Panc1 (cell line): ENCODE measurements at regions not wholly inside any gene's neighbourhood (a gene's known extent, or its start where the extent isn't known, plus 50 kb on each side); places are given as distances from the start of the nearest gene placed in this dataset.

Source experiments
- ATAC-seq: fragments of 200-7000 bp; cut with Tn5 transposase; 2 replicates; pipeline ENCODE4 v1.9.1; 2020; ENCODE audit warnings: mild to moderate bottlenecking, moderate library complexity
- BruUV-seq: library from RNA; stranded (reverse); fragments of 400-500 nt; replicated peaks from 2 replicates; lab custom pipeline; 2021; lab: Mats Ljungman, UMichigan
- CTCF ChIA-PET: fragments of 300-600 bp; sonication (Branson Sonifier 250); formaldehyde crosslinking; loops from one replicate; lab custom pipeline; 2022; ENCODE audit warnings: antibody characterized with exemption; lab: Charles Lee
- POLR2A ChIA-PET: fragments of 300-600 bp; sonication (Branson Sonifier 250); formaldehyde crosslinking; loops from one replicate; lab custom pipeline; 2022; ENCODE audit warnings: antibody characterized with exemption; lab: Charles Lee
- DNase-seq: peaks from one replicate; pipeline ENCODE4 v3.0.0-alpha.2; 2010; ENCODE audit warnings: low read depth, low spot score
- H3K27ac ChIP-seq: 2 replicates; pipeline ENCODE4 v1.5.1; 2011; ENCODE audit warnings: mild to moderate bottlenecking, low read length, inconsistent platforms
- H3K27me3 ChIP-seq: fragments of 200-500 bp; sonication (Bioruptor generic); 2 replicates; pipeline ENCODE4 v1.6.0; 2014; ENCODE audit warnings: low read length, inconsistent platforms; ENCODE audit not compliant: control insufficient read depth, insufficient read depth
- H3K36me3 ChIP-seq: fragments of 200-500 bp; sonication (Bioruptor generic); 2 replicates; pipeline ENCODE4 v1.5.1; 2014; ENCODE audit warnings: inconsistent platforms, mild to moderate bottlenecking, low read length, moderate library complexity; ENCODE audit not compliant: control insufficient read depth, insufficient read depth
- H3K4me1 ChIP-seq: 2 replicates; pipeline ENCODE4 v1.5.1; 2011; ENCODE audit warnings: inconsistent platforms, mild to moderate bottlenecking, low read length, moderate library complexity; ENCODE audit not compliant: control insufficient read depth, insufficient read depth
- H3K4me3 ChIP-seq, 2 experiments: 2 replicates each; pipeline ENCODE4 v1.5.1; 2011 to 2012; ENCODE audit warnings: low read depth in 2 of 2, low read length in 2 of 2, mild to moderate bottlenecking in 2 of 2, inconsistent platforms in 1 of 2, moderate library complexity in 1 of 2
- H3K9me3 ChIP-seq: fragments of 200-500 bp; sonication (Bioruptor generic); 2 replicates; pipeline ENCODE4 v1.5.1; 2014; ENCODE audit warnings: low read depth, mild to moderate bottlenecking, inconsistent platforms, low read length, moderate library complexity; ENCODE audit not compliant: control insufficient read depth, insufficient read depth
- CTCF ChIP-seq: fragments of 450-650 bp; IDR thresholded peaks from 2 replicates; pipeline ENCODE4 v1.5.1; 2017; ENCODE audit warnings: mild to moderate bottlenecking
- POLR2AphosphoS5 ChIP-seq: IDR thresholded peaks from 2 replicates; pipeline ENCODE4 v1.6.1; 2012; ENCODE audit warnings: mild to moderate bottlenecking, low read depth, low read length, moderate library complexity
- SIN3A ChIP-seq: IDR thresholded peaks from 2 replicates; pipeline ENCODE4 v1.6.1; 2012; ENCODE audit warnings: low read depth, mild to moderate bottlenecking, low read length, moderate library complexity, borderline replicate concordance; ENCODE audit not compliant: insufficient read depth
- TCF7L2 ChIP-seq: IDR thresholded peaks from 2 replicates; pipeline ENCODE4 v1.6.1; 2011; ENCODE audit warnings: mild to moderate bottlenecking, low read depth, low read length, inconsistent platforms
- in situ Hi-C: cut with HindIII; loops from 2 replicates; pipeline ENCODE4 v1.10.0; 2016; ENCODE audit warnings: low sequenced_read_pairs, low pct_unique_long_range_greater_than_20kb
- intact Hi-C: fragments of 100-400 bp; cut with micrococcal nuclease; formaldehyde crosslinking; loops from one replicate; pipeline ENCODE4 v1.10.0; 2022; ENCODE audit not compliant: unreplicated experiment
- TF ChIP-seq, protein P1 (sequence below), 2 experiments: IDR thresholded peaks; 2 replicates each; pipeline ENCODE4 v1.6.1; 2011 to 2012; ENCODE audit warnings: low read depth in 2 of 2, control low read depth in 1 of 2, low read length in 1 of 2, mild to moderate bottlenecking in 1 of 2, moderate library complexity in 1 of 2; ENCODE audit not compliant: insufficient read depth in 1 of 2

DNA sequence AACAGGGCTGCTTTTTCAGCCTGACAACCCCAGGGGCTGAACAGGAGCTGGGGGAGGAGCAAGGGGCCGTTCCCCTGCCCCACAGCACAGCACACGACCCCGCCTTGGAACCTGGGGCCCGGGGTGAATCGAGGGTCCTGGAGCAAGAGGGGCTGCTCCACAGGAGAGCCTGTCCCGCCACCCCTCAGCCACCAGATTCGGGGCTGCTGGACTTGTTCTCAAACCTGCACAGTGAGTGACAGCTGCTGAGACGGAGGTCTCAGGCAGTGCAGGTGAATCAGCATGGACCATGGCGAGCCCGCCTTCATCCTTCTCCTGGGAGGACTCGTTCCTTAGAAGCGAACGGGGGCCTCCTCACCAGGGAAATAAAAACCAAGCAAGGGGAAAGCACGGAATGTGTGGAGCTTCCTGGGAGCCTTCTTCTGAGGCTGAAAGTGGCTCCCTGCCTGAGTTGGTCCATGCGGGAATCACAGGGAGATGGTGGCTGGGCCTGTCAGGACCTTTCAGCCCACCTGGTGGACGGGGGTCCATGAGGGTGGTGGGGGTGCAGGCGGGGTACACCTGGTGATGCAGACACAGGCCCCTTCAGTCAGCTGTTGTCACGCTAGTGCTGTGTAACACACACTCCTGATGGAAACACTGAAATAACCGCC lies 125.4 kb downstream of the SIK1 start:
- intact Hi-C loops (no loop called here), in situ Hi-C loops (no loop called here)
- Histone ChIP-seq H3K9me3 (no peaks in the 10 kb centered on the region), H3K4me1 (no peaks in the 10 kb centered on the region), H3K27me3 (no peaks in the 10 kb centered on the region), H3K36me3 (no peaks in the 10 kb centered on the region), H3K27ac (no peak overlapping the region), H3K4me3 (no peak overlapping the region)
- DNase-seq: no peak
- TF ChIP-seq CTCF (no peak), POLR2AphosphoS5 (no peak), TCF7L2 (no peak), SIN3A (no peak)
- TF ChIP-seq, protein P1, sequence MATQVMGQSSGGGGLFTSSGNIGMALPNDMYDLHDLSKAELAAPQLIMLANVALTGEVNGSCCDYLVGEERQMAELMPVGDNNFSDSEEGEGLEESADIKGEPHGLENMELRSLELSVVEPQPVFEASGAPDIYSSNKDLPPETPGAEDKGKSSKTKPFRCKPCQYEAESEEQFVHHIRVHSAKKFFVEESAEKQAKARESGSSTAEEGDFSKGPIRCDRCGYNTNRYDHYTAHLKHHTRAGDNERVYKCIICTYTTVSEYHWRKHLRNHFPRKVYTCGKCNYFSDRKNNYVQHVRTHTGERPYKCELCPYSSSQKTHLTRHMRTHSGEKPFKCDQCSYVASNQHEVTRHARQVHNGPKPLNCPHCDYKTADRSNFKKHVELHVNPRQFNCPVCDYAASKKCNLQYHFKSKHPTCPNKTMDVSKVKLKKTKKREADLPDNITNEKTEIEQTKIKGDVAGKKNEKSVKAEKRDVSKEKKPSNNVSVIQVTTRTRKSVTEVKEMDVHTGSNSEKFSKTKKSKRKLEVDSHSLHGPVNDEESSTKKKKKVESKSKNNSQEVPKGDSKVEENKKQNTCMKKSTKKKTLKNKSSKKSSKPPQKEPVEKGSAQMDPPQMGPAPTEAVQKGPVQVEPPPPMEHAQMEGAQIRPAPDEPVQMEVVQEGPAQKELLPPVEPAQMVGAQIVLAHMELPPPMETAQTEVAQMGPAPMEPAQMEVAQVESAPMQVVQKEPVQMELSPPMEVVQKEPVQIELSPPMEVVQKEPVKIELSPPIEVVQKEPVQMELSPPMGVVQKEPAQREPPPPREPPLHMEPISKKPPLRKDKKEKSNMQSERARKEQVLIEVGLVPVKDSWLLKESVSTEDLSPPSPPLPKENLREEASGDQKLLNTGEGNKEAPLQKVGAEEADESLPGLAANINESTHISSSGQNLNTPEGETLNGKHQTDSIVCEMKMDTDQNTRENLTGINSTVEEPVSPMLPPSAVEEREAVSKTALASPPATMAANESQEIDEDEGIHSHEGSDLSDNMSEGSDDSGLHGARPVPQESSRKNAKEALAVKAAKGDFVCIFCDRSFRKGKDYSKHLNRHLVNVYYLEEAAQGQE (IDR thresholded peaks at IDR 0.05; ENCODE audit: insufficient read depth in 1 of 2, low read depth in 2 of 2, low read length in 1 of 2): no peak
- POLR2A ChIA-PET: no interaction called here
- no peak for ATAC-seq
- no TSS peak for BruUV-seq
- CTCF ChIA-PET: no interaction called here

- Histone ChIP-seq H3K4me3 (no peak overlapping the region), H3K27ac (no peak overlapping the region), H3K9me3 (no peaks in the 10 kb centered on the region), H3K27me3 (no peaks in the 10 kb centered on the region), H3K4me1 (no peaks in the 10 kb centered on the region), H3K36me3 (no peaks in the 10 kb centered on the region)
- no TSS peak for BruUV-seq
- DNase-seq (no peak), ATAC-seq (no peak)
- TF ChIP-seq, protein P1 (IDR thresholded peaks at IDR 0.05; ENCODE audit: insufficient read depth in 1 of 2, low read depth in 2 of 2, low read length in 1 of 2): no peak
- TF ChIP-seq SIN3A (no peak), CTCF (no peak), POLR2AphosphoS5 (no peak), TCF7L2 (no peak)
- CTCF ChIA-PET: no interaction called here
- intact Hi-C loops (no loop called here), in situ Hi-C loops (no loop called here)
- POLR2A ChIA-PET: no interaction called here
Observed at GRCh38 chr21:43300496-43301408, 126.2 kb downstream of the SIK1 start.
